GM21619 (cell line): ENCODE measurements at regions not wholly inside any gene's neighbourhood (a gene's known extent, or its start where the extent isn't known, plus 50 kb on each side); places are given as distances from the start of the nearest gene placed in this dataset.
A peak's percentile ranks its signal among the peaks of the same experiment; 100 is the strongest.

Experiments
- ATAC-seq: cut with Tn5 transposase; IDR thresholded peaks from one replicate; pipeline ENCODE4 v1.9.1; 2021; ENCODE audit not compliant: unreplicated experiment

DNA sequence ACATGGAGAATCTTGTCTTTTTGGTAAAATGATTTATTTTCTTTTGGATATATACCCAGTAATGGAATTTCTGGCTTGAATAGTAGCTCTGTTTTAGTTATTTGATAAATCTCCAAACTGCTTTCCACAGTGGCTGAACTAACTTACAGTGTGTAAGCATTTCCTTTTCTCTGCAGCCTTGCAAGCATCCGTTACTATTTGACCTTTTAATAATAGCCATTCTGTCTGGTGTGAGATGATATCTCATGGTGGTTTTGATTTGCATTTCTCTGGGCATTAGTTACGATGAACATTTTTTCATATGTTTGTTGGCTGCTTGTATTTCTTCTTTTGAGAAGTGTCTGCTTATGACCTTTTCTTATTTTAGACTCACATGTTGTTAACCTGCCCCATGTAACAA is 190.2 kb downstream of the GALR1 start:
- ATAC-seq = no peak

DNA sequence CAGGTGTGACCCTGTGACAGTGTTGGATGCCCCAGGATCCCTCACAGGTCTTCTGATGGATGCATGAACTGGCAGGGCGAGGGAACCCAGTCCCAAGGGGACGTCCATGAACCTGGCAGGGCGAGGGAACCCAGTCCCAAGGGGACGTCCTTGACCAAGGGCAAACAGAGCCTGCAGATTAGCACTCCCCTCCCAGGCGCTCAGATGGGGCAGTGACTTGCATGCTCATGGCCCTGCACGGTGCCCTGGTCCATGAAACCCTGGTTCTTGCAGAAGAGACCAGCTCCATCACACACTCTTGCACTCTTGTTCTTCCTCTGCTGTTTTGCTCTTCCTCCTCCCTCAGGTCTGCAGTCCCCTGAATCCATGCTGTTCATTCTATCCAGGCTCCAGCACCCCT is 192.7 kb downstream of the GALR1 start:
- ATAC-seq = no peak

DNA sequence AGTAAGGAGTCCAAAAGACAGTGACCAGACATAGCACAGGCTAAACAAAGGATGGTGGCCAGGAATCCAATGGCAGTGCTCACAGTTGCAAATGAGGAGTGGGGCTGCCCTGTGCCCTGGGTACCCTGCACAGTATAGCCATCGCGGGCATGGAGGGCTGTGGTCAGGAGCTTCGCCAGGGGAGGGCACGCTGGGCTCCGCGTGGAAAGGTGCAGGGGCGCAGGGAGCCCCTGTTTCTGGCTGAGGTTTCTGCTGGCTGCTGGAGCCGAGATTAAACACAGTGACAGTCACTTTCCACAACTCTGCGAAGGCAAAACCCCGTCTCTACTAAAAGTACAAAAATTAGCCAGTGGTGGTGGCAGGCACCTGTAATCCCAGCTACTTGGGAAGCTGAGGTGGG is 194.7 kb downstream of the GALR1 start:
- no peak for ATAC-seq

DNA sequence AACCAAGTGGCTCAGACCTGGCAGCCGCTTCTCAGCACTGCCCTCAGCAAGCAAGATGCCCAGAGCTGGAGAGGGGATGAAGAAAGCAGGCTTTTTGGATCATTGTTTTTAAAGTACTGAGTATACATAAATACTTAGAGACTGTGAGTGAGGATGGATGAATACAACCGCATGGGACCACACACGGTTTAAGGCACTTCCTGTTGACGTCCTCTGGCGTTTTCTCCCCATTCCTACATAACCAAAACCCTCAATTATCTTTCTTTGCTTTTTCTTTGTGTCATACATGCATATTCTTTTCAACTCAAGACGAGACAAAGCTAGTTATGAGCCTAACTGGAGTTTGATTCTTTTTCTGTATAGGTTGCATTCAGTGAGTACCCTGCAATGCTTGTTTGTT is 198.4 kb downstream of the GALR1 start:
- no peak for ATAC-seq

- ATAC-seq = no peak
Measured at GRCh38 chr18:77455004-77455403, 205.4 kb downstream of the GALR1 start.

DNA sequence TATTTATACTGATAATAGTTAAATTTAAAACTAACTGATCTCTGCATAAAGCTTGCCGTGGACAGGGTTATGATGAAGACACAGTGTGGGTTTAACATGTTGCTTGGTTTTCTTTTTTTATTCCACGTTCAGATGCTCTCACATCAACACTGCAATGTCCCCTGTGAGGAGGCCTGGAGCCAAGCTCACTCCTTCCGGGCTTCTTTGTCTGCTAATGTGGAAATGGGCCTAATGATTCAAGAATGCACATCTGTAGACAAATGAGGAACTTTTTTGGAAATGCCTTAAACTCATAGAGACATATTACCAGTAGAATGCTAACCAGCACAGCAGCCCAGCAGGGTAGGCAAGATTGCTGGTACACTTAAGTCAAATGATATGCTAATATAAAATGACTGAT is 208.0 kb downstream of the GALR1 start:
- no peak for ATAC-seq

- no peak for ATAC-seq
Measured at GRCh38 chr18:77461062-77461688, 211.5 kb downstream of the GALR1 start.

DNA sequence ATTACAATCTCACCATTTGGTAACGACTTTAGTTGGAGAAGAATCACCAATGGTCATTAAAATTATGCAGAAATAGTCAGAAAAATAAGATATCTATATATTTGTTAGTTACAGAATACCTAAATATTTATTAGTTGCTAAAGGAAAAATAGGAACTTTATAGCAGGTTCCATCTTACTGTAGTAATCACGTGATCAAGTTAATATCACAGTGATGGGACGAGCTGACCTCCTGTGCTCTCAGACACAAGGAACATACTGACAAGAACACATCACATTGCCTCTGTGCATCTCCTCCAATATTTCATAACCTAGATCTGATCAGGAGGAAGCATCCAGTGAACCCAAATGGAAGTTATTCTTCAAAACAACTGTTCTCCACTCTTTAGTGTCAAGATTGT is 215.3 kb downstream of the GALR1 start:
- no peak for ATAC-seq

- no peak for ATAC-seq
Measured at GRCh38 chr18:77466890-77467289, 217.2 kb downstream of the GALR1 start.

- ATAC-seq = no peak
Measured at GRCh38 chr18:77469131-77469530, 219.5 kb downstream of the GALR1 start.

DNA sequence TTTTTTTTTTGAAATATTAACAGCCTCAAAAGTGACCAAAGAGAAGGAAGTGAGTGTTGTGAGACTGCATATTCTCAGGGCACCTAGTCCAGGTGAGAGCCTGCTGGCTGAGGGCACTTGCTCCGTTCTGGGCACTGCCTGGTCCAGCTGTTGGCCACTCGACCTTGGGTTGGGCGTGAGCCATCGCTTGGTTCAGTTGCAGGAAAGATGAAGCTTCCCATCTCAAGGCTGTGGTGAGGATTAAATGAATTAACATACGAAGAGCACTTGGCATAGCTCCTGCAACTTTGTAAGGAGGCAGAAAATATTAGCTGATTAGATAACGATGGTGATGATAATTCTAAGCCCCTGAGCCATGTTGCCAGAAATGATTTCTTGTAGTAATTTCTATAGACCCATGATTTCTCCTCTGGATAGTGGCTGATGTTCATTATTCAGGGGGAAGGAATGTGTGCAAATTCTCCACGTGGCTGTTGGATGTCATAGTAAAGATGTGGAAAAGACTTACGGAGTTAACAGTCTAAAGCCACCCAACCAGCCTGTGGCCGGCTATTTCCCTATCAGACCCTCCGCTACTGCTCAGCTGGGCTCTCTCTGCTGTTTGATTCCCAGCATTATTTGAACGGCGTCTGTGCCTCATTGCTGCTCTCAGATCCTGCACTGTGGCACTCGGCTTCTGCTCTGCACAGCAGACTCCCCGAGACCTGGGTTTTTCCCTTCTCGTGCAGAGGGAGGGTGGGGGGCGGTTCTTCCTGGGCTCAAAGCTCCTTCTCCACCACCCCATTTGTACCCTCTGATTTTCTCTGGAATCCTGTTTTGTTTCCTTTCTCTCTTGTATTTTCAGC is 221.1 kb downstream of the GALR1 start:
- no peak for ATAC-seq

- ATAC-seq = no peak
Measured at GRCh38 chr18:77472509-77472908, 222.9 kb downstream of the GALR1 start.

- ATAC-seq = no peak
Measured at GRCh38 chr18:77478646-77479442, 229.2 kb downstream of the GALR1 start.

- no peak for ATAC-seq
Measured at GRCh38 chr18:77481541-77481940, 231.9 kb downstream of the GALR1 start.

GRCh38 chr18:77482190-77483085 is 232.8 kb downstream of the GALR1 start:
- no peak for ATAC-seq

DNA sequence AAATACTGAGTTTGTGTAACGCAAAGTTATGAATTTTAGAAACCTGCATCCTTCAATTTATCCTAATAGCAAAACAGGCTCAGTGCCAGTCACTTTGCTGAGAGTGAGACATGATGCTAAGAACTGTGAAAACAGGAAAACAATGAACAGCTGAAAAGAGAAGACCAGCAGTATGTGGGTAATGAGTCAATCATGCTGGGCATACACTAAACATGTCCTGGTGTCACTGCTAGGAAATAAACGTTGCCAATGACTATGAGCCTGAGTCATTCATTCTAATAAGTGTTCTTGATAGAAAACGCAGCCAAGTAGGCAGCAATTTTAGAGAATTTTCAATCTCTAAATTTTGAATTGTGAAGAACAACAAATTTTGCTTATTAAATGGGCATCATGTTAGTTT is 237.3 kb downstream of the GALR1 start:
- ATAC-seq = no peak

DNA sequence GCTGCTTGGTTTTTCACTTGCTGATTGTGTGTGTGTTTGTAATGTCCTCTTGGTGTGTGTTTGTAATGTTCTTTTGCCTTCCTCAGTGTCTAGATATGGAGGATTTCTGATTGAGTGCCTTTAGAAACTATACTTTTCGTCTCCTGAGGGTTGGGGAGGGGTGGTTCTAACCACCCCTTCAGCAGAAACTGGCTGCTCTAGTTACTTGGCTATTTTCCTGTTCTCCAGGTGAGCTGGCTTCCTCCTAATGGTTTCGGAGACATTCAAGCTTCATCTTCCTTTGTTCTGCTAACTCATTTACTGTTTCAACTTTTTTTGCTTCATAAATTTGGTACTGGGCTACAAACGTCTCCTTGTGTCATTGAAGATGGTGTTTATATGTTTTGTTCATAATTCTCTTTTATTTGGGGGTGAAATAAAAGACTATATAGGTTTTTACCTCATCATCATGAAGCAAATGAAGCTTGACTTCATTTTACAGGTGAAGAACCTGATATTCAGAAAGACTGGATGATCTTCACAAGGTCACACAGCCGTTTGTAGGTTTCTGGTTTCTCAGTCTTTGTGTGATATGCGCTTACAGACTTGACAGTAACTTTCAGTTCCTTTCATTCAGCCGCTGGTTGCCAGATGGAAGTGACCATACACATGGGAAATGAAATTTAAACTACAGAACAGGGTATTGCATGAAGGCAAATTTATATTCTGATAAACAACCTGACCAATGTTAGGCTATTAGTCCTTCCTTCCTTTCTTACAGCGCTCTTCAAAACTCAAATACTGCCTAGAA is 238.5 kb downstream of the GALR1 start:
- ATAC-seq = peak; percentile 66

DNA sequence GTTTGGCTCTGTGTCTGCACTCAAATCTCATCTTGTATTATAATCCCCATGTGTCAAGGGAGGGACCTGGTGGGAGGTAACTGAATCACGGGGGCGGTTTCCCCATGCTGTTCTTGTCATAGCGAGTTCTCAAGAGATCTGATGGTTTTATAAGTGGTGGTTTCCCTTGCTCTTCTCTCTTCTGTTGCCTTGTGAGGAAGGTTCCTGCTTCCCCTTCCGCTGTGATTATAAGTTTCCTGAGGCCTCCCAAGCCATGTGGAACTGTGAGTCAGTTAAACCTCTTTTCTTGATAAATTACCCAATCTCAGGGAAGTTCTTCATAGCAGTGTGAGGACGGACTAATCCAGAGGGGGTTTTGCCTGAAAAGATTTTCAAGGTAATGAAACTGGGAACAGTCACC is 245.4 kb downstream of the GALR1 start:
- no peak for ATAC-seq

DNA sequence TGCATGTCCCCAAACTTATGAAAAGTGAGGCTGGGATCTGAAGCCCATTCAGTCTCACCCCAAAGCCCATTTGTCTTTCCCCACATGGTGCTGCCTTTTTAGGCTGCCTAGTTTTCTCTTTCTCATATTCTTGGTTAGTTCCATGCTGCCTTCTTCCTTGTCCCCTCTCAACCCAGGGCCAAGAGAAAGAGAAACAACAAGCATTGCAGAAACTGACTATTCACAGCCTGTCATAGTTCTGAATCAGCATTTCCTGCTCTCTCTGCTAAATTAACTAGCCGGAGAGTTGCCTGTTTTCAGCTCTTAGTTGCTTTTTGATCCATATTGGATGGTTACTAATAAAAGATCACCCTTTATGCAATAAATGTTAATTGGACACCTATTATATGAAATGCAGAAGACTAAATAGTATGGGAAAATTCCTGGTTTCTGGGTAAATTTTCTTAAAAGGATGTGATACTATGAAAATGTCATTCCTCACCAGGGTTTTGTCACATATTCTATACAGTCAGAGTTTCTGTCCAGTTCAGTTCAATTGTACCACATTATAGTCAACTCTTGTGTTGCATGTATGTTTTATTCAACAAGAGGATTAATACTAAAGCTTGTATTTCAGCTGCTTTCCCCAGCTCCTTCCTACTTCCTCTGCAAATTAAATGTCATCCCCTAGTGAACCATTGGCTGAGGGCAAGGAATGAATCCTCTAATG is 246.5 kb downstream of the GALR1 start:
- ATAC-seq = no peak
